ENCODE measurements at regions not wholly inside any gene's neighbourhood (a gene's known extent, or its start where the extent isn't known, plus 50 kb on each side); places are given as distances from the start of the nearest gene placed in this dataset.

DNA sequence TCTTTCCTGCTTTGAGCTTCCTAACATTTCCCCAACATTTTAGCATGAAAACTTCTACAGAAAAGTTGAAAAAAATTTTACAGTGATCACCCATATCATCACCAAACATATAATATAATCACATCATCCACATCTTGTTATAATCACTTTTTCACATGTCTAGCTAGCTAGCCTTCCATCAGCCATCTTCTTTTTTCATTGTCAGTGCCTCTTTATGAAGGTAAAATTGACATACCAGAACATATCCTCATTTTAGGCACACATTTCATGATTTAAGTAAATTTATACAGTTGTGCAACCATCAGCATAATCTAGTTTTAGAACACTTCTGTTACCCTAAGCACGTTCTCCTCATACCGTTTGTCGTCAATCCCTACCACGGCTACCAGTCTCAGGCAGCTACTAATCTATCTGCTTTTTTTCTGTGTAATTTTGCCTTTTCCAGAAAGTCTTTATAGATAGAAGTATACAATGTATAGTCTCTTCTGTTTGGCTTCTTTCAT lies 73.7 kb downstream of the VEGFA start:
- Histone ChIP-seq H3K36me3 (no peaks in the 10 kb centered on the region), H3K4me1 (replicated peaks) (no peaks in the 10 kb centered on the region), H3K27ac (no peak overlapping the region), H3K27me3 (replicated peaks; ENCODE audit: insufficient read depth) (no peaks in the 10 kb centered on the region), H3K9me3 (no peaks in the 10 kb centered on the region), H3K4me3 (no peak overlapping the region)
- DNase-seq (ENCODE audit: low spot score) = no peak
- intact Hi-C loops (cut with DNase I) = no loop called here
- 98% methylated on average over 4 of the region's 4 CpGs for WGBS
- TF ChIP-seq, protein P1, sequence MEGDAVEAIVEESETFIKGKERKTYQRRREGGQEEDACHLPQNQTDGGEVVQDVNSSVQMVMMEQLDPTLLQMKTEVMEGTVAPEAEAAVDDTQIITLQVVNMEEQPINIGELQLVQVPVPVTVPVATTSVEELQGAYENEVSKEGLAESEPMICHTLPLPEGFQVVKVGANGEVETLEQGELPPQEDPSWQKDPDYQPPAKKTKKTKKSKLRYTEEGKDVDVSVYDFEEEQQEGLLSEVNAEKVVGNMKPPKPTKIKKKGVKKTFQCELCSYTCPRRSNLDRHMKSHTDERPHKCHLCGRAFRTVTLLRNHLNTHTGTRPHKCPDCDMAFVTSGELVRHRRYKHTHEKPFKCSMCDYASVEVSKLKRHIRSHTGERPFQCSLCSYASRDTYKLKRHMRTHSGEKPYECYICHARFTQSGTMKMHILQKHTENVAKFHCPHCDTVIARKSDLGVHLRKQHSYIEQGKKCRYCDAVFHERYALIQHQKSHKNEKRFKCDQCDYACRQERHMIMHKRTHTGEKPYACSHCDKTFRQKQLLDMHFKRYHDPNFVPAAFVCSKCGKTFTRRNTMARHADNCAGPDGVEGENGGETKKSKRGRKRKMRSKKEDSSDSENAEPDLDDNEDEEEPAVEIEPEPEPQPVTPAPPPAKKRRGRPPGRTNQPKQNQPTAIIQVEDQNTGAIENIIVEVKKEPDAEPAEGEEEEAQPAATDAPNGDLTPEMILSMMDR (IDR thresholded peaks at IDR 0.05) = no peak
- TF ChIP-seq POLR2AphosphoS5 (IDR thresholded peaks at IDR 0.05) (no peak), POLR2A (IDR thresholded peaks at IDR 0.05) (no peak)

- 57% methylated on average over 5 of the region's 5 CpGs for WGBS
- intact Hi-C loops (cut with DNase I) = no loop called here
- Histone ChIP-seq H3K27me3 (replicated peaks; ENCODE audit: insufficient read depth) (no peaks in the 10 kb centered on the region), H3K36me3 (no peaks in the 10 kb centered on the region), H3K4me1 (replicated peaks) (no peaks in the 10 kb centered on the region), H3K27ac (no peak overlapping the region), H3K9me3 (no peaks in the 10 kb centered on the region), H3K4me3 (no peak overlapping the region)
- no peak for DNase-seq (ENCODE audit: low spot score)
- TF ChIP-seq, protein P1 (IDR thresholded peaks at IDR 0.05) = no peak
These were observed 73.2 kb downstream of the VEGFA start for GRCh38 chr6:43843097-43843645.

DNA sequence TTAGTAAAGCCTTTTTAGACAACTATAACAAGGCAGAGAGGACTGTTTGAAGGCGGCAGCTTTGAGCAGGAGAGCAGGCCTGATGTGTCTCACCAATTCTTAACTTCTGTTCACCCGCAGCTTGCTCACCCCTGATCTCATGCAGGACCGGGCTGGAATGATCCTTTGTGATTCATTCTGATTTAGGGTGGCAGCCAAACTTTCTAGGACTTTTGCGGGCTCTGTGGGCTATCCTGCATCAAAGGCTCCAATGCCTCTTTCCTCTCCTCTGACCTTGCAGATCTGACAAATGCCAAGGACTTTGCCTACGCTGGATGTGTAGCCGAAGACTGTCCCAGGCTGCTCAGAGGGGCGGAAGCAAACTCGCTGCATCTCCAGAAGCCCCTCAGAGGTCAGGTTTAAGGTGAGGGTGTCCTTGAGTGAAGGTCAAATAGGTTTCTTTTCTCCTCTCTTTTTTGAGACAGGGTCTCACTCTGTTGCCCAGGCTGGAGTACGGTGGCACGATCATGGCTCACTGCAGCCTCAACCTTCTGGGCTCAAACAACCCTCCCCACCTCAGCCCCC lies 72.3 kb downstream of the VEGFA start:
- Histone ChIP-seq H3K27ac (no peak overlapping the region), H3K4me1 (replicated peaks) (no peaks in the 10 kb centered on the region), H3K27me3 (replicated peaks; ENCODE audit: insufficient read depth) (no peaks in the 10 kb centered on the region), H3K36me3 (no peaks in the 10 kb centered on the region), H3K9me3 (no peaks in the 10 kb centered on the region), H3K4me3 (no peak overlapping the region)
- intact Hi-C loops (cut with DNase I) = no loop called here
- WGBS = 75% methylated on average over 10 of the region's 10 CpGs
- DNase-seq (ENCODE audit: low spot score) = no peak
- TF ChIP-seq POLR2AphosphoS5 (IDR thresholded peaks at IDR 0.05) (no peak), POLR2A (IDR thresholded peaks at IDR 0.05) (no peak)
- TF ChIP-seq, protein P1 (IDR thresholded peaks at IDR 0.05) = no peak

DNA sequence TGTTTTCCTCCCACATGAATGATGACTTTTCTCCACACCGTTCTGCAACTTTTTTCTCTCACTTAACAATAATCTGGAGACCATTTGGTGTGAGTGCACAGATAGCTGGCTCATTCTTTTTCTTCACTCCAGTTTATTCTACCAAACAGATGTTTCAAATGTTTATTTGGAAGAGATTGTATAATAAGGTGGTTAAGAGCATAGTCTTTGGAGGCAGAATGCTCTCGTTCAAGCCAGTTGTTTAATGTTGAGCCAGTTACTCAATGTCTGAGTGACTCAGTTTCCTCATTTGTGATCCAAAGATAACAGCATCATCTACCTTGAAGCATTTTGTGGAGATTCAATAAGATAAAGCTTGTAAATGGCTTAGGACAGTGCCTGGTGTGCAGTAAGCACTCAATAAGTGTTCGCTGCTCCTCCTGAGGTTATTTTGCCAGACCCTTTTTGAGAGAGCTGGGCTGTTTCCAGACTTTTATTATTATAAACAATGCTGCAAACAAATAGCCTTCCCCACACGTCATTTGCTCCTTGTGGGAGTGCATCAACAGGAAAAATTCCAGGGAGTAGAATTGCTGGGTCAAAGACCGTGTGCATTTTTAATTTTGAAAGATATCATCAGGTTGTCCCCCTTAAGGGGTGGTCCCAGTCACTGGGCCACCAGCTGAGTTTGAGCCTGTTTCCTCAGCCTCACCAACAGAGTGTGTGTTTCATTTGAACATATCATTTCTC lies 70.6 kb downstream of the VEGFA start:
- TF ChIP-seq, protein P1 (IDR thresholded peaks at IDR 0.05) = no peak
- no peak for TF ChIP-seq POLR2AphosphoS5 (IDR thresholded peaks at IDR 0.05)
- no peak for TF ChIP-seq POLR2A (IDR thresholded peaks at IDR 0.05)
- Histone ChIP-seq H3K4me3 (no peak overlapping the region), H3K27me3 (replicated peaks; ENCODE audit: insufficient read depth) (no peaks in the 10 kb centered on the region), H3K9me3 (no peaks in the 10 kb centered on the region), H3K36me3 (no peaks in the 10 kb centered on the region), H3K4me1 (replicated peaks) (no peaks in the 10 kb centered on the region), H3K27ac (no peak overlapping the region)
- 63% methylated on average over 5 of the region's 5 CpGs for WGBS
- no peak for DNase-seq (ENCODE audit: low spot score)
- intact Hi-C loops (cut with DNase I) = no loop called here

Data from prostate gland (tissue), 2 donors.